ENCODE measurements at regions not wholly inside any gene's neighbourhood (a gene's known extent, or its start where the extent isn't known, plus 50 kb on each side); places are given as distances from the start of the nearest gene placed in this dataset.

GRCh38 chr5:40041452-40041851, 616.7 kb upstream of the DAB2 start:
- Histone ChIP-seq H3K4me1 (peaks cover 0 to 3% (median 0%) of the 10 kb centered on the region in 4 donors), H3K36me3 (no peaks in the 10 kb centered on the region), H3K27me3 (no peaks in the 10 kb centered on the region), H3K27ac (no peak overlapping the region), H3K9me3 (no peaks in the 10 kb centered on the region), H3K4me3 (no peak overlapping the region)
- intact Hi-C loops (cut with DNase I), result no loop called here
- DNase-seq, result no peak
- no peak for TF ChIP-seq CTCF (IDR thresholded peaks at IDR 0.05)
- no peak for TF ChIP-seq POLR2A (IDR thresholded peaks at IDR 0.05)
- TF ChIP-seq POLR2AphosphoS5 (IDR thresholded peaks at IDR 0.05), result no peak
- no peak for TF ChIP-seq EP300 (IDR thresholded peaks at IDR 0.05)
- 92 to 94% methylated on average over 1 of the region's 1 CpG for WGBS, 2 donors

GRCh38 chr5:40037713-40038112, 612.9 kb upstream of the DAB2 start:
- H3K27ac ChIP-seq, result no peak overlapping the region
- H3K27me3 ChIP-seq, result no peaks in the 10 kb centered on the region
- no peak overlapping the region for H3K4me3 ChIP-seq
- intact Hi-C loops (cut with DNase I), result no loop called here
- no peaks in the 10 kb centered on the region for H3K9me3 ChIP-seq
- no peaks in the 10 kb centered on the region for H3K4me1 ChIP-seq
- DNase-seq, result no peak
- no peaks in the 10 kb centered on the region for H3K36me3 ChIP-seq
- WGBS, 2 donors, result 74 to 85% methylated on average over 2 of the region's 2 CpGs
- TF ChIP-seq EP300 (IDR thresholded peaks at IDR 0.05) (no peak), POLR2A (IDR thresholded peaks at IDR 0.05) (no peak)

GRCh38 chr5:40034441-40034840, 609.7 kb upstream of the DAB2 start:
- intact Hi-C loops (cut with DNase I), result no loop called here
- TF ChIP-seq POLR2A (IDR thresholded peaks at IDR 0.05), result no peak
- TF ChIP-seq CTCF (IDR thresholded peaks at IDR 0.05), result no peak
- TF ChIP-seq POLR2AphosphoS5 (IDR thresholded peaks at IDR 0.05), result no peak
- TF ChIP-seq EP300 (IDR thresholded peaks at IDR 0.05), result no peak
- H3K4me1 ChIP-seq, result no peaks in the 10 kb centered on the region
- no peaks in the 10 kb centered on the region for H3K36me3 ChIP-seq
- no peaks in the 10 kb centered on the region for H3K9me3 ChIP-seq
- H3K4me3 ChIP-seq, result no peak overlapping the region
- no peaks in the 10 kb centered on the region for H3K27me3 ChIP-seq
- DNase-seq, result no peak
- WGBS, 2 donors, result 90 to 93% methylated on average over 2 of the region's 2 CpGs
- H3K27ac ChIP-seq, result no peak overlapping the region

GRCh38 chr5:40033411-40033810, 608.6 kb upstream of the DAB2 start:
- Histone ChIP-seq H3K4me3 (no peak overlapping the region), H3K27me3 (no peaks in the 10 kb centered on the region), H3K27ac (no peak overlapping the region), H3K36me3 (no peaks in the 10 kb centered on the region), H3K4me1 (no peaks in the 10 kb centered on the region), H3K9me3 (no peaks in the 10 kb centered on the region)
- TF ChIP-seq POLR2A (IDR thresholded peaks at IDR 0.05), result no peak
- TF ChIP-seq CTCF (IDR thresholded peaks at IDR 0.05), result no peak
- TF ChIP-seq EP300 (IDR thresholded peaks at IDR 0.05), result no peak
- TF ChIP-seq POLR2AphosphoS5 (IDR thresholded peaks at IDR 0.05), result no peak
- WGBS, 2 donors, result 66 to 89% methylated on average over 3 of the region's 3 CpGs
- intact Hi-C loops (cut with DNase I), result no loop called here
- no peak for DNase-seq

GRCh38 chr5:40033009-40033408, 608.2 kb upstream of the DAB2 start:
- intact Hi-C loops (cut with DNase I), result no loop called here
- Histone ChIP-seq H3K4me3 (no peak overlapping the region), H3K4me1 (no peaks in the 10 kb centered on the region), H3K27ac (no peak overlapping the region), H3K27me3 (no peaks in the 10 kb centered on the region), H3K36me3 (no peaks in the 10 kb centered on the region), H3K9me3 (no peaks in the 10 kb centered on the region)
- DNase-seq, result no peak
- TF ChIP-seq EP300 (IDR thresholded peaks at IDR 0.05), result no peak
- no peak for TF ChIP-seq POLR2A (IDR thresholded peaks at IDR 0.05)
- TF ChIP-seq POLR2AphosphoS5 (IDR thresholded peaks at IDR 0.05), result no peak
- no peak for TF ChIP-seq CTCF (IDR thresholded peaks at IDR 0.05)
- 58 to 94% methylated on average over 1 of the region's 1 CpG for WGBS, 2 donors
